Mesodermal cell (in vitro differentiated cells): ENCODE measurements at regions not wholly inside any gene's neighbourhood (a gene's known extent, or its start where the extent isn't known, plus 50 kb on each side); places are given as distances from the start of the nearest gene placed in this dataset.

Experiments
- H3K27ac ChIP-seq: 2 replicates; pipeline ENCODE4 v1.7.0; 2013; ENCODE audit warnings: mild to moderate bottlenecking, low read depth, low read length, moderate library complexity; ENCODE audit not compliant: severe bottlenecking
- H3K36me3 ChIP-seq: 2 replicates; pipeline ENCODE4 v1.7.1; 2013; ENCODE audit warnings: mild to moderate bottlenecking, low read length, moderate library complexity; ENCODE audit not compliant: control insufficient read depth, insufficient read depth
- H3K4me1 ChIP-seq: one replicate; pipeline ENCODE4 v1.7.1; 2013; ENCODE audit warnings: mild to moderate bottlenecking, low read length; ENCODE audit not compliant: insufficient read depth, control insufficient read depth, poor library complexity, severe bottlenecking
- H3K4me3 ChIP-seq: 2 replicates; pipeline ENCODE4 v1.7.0; 2013; ENCODE audit warnings: low read length, control low read depth, mild to moderate bottlenecking; ENCODE audit not compliant: insufficient read depth, poor library complexity, severe bottlenecking; ENCODE audit errors: extremely low read depth
- H3K9me3 ChIP-seq: 2 replicates; pipeline ENCODE4 v1.7.1; 2013; ENCODE audit warnings: mild to moderate bottlenecking, low read length, moderate library complexity; ENCODE audit not compliant: control insufficient read depth
- WGBS, 2 experiments: methylation state at CpG; one replicate each; pipeline ENCODE4 v1.1.5; 2013; ENCODE audit warnings: missing lambda C conversion rate in 2 of 2; ENCODE audit not compliant: insufficient coverage in 2 of 2; 5-methylcytosine and 5-hydroxymethylcytosine counted together

GRCh38 chr15:29383367-29383766 lies 113.7 kb upstream of the NSMCE3 start:
- H3K27ac ChIP-seq: no peak overlapping the region
- H3K4me3 ChIP-seq: no peak overlapping the region
- H3K4me1 ChIP-seq: no peaks in the 10 kb centered on the region
- H3K36me3 ChIP-seq: no peaks in the 10 kb centered on the region
- WGBS, 2 experiments: 89 to 94% methylated on average over 4 of the region's 4 CpGs
- no peaks in the 10 kb centered on the region for H3K9me3 ChIP-seq

DNA sequence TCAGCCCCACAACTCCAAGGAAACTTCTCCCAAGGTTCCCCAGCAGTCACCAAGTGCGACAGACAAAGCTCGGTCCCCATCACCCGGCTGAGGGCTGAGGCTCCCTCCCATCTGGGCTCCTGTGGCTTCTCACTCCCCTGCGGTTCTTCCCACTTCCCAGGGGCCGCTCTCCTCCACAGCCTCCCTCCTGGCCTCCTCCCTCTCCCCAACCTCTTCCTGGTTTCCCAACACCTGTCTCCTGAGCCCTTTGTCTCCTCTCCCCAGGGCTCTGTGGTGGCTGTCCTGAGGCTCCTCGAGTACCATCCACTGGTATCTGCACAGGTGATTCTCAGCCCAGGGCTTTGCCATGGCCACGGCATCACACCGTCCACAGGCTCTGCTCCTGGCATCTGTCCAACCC lies 113.2 kb upstream of the NSMCE3 start:
- WGBS, 2 experiments: 73 to 74% methylated on average over 7 to 8 of the region's 8 CpGs
- H3K27ac ChIP-seq: no peak overlapping the region

GRCh38 chr15:29380466-29380865 lies 110.8 kb upstream of the NSMCE3 start:
- no peaks in the 10 kb centered on the region for H3K9me3 ChIP-seq
- 67 to 90% methylated on average over 1 to 4 of the region's 6 CpGs for WGBS, 2 experiments
- no peaks in the 10 kb centered on the region for H3K4me1 ChIP-seq
- H3K36me3 ChIP-seq: no peaks in the 10 kb centered on the region
- no peak overlapping the region for H3K4me3 ChIP-seq
- no peak overlapping the region for H3K27ac ChIP-seq

More for the DNA sequence above, 113.2 kb upstream of the NSMCE3 start:
- no peaks in the 10 kb centered on the region for H3K9me3 ChIP-seq
- no peaks in the 10 kb centered on the region for H3K4me1 ChIP-seq
- H3K4me3 ChIP-seq: no peak overlapping the region
- no peaks in the 10 kb centered on the region for H3K36me3 ChIP-seq

GRCh38 chr15:29379647-29380046 lies 110.0 kb upstream of the NSMCE3 start:
- Histone ChIP-seq H3K9me3 (no peaks in the 10 kb centered on the region), H3K4me1 (no peaks in the 10 kb centered on the region), H3K4me3 (no peak overlapping the region), H3K36me3 (no peaks in the 10 kb centered on the region), H3K27ac (no peak overlapping the region)
- WGBS, 2 experiments: 67 to 90% methylated on average over 1 to 3 of the region's 9 CpGs

DNA sequence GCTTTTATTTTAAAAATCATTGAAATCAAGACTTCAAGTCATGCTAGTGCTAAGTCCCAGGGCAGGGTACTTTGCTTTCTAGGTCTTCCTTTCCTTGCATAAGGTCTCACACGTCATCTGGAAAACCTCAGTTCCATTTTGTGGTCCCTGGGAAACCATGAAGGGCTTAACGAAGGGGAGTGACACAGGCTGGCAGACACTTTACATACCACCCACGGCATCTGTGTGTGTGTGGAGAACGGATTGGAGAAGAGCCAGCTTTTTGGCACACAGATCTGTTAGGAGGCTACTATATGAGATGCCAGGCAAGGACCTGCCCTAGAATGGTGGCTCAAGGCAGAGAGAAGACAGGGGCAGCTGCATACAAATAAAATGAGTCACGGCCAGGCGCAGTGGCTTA lies 107.5 kb upstream of the NSMCE3 start:
- Histone ChIP-seq H3K4me1 (no peaks in the 10 kb centered on the region), H3K9me3 (no peaks in the 10 kb centered on the region), H3K36me3 (no peaks in the 10 kb centered on the region), H3K4me3 (no peak overlapping the region), H3K27ac (no peak overlapping the region)
- 90% methylated on average over 3 to 4 of the region's 6 CpGs for WGBS, 2 experiments

DNA sequence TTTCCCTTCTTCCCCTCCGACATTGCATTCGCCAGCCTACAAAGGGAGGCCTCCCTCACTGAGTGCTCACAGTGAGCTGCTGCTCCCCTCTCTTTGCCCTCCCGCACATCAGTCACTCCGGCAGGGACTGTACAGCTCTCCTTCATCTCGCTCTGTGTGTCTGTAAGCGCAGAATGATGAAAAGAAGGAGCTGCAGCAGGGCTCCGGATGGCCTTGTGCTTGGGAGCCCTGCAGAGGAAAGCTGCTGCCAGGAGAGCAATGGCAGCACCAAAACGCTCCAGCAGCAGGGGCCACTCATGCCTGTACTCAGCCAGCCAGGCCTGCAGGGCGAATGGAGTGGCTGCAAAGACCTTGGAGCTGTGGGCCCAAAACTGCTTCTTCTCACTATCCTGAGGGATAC lies 107.0 kb upstream of the NSMCE3 start:
- 71 to 89% methylated on average over 8 to 9 of the region's 9 CpGs for WGBS, 2 experiments
- Histone ChIP-seq H3K4me3 (no peak overlapping the region), H3K27ac (no peak overlapping the region), H3K4me1 (no peaks in the 10 kb centered on the region), H3K9me3 (no peaks in the 10 kb centered on the region), H3K36me3 (no peaks in the 10 kb centered on the region)

DNA sequence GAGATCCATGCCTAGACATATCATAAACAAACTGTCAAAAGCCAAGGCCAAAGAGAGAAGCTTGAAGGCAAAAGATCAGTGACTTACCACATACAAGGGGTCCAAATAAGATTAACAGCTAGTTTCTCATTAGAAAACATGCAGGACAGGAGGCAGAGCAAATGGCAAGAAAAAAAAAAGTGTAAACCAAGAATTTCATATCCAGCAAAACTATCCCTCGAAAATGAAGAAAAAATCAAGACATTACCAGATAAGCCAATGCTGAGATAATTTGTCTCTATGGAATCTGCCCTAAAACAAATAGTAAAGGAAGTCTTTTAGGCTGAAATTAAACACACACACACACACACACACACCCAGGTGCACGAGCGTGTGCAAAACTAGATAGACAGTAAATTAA lies 99.6 kb upstream of the NSMCE3 start:
- H3K27ac ChIP-seq: no peak overlapping the region
- no peaks in the 10 kb centered on the region for H3K36me3 ChIP-seq
- H3K9me3 ChIP-seq: peaks cover 14% of the 10 kb centered on the region
- WGBS, 2 experiments: no CpG with 5 or more reads among the region's 3 CpGs
- H3K4me1 ChIP-seq: no peaks in the 10 kb centered on the region
- H3K4me3 ChIP-seq: no peak overlapping the region

DNA sequence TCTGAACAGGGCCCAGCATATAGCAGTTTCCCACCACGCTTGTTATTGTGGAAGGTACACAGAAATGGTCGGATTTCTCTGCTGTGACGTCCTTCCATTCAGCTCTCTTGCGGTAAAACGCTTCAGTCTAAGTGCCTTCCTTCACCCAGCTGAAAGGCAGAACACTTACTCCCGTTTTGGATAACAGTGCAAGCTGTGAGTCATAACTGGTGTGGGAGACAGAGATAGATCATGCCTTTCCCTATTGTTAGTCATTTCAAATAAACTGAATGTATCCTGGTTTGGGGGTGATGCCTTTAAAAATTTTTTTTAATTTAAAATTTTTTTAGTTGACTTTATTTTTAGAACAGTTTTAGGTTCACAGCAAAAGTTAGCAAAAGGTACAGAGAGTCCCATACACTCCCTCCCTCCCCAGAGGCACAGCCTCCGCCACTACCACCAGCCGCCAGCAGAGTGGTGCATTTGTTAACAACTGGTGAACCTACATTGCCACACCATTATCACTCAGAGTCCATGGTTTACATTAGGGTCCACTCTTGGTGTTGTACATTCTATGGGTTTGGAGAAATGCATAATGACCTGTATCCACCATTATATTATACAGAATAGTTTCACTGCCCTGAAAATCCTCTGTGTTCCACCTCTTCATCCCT lies 94.9 kb upstream of the NSMCE3 start:
- WGBS, 2 experiments: 49 to 50% methylated on average over 5 of the region's 8 CpGs
- Histone ChIP-seq H3K4me1 (peaks cover 5% of the 10 kb centered on the region), H3K27ac (peak overlapping the region; percentile 39), H3K4me3 (no peak overlapping the region), H3K9me3 (peaks cover 11% of the 10 kb centered on the region), H3K36me3 (no peaks in the 10 kb centered on the region)

DNA sequence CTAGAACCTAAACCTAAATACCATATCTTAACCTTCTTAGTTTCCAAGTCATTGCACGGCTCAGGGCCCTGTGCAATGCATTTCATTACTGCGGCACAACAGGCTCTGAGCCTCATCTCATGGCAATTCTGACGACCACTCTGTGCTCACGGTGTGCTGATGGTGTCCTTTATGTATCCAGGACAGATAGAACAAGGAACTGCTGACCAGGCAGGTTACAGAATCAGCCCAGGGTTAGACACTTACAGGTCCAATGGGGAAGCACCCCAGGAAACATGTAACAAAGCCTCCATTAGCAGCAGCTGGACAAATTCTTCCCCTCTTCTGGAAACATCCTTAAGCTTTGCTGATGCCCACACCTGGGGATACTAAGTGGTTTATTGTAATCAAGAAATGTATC lies 91.9 kb upstream of the NSMCE3 start:
- Histone ChIP-seq H3K9me3 (no peaks in the 10 kb centered on the region), H3K4me1 (peaks cover 5% of the 10 kb centered on the region), H3K36me3 (no peaks in the 10 kb centered on the region), H3K27ac (no peak overlapping the region), H3K4me3 (no peak overlapping the region)
- 84 to 89% methylated on average over 4 of the region's 4 CpGs for WGBS, 2 experiments

GRCh38 chr15:29360152-29360551 lies 90.5 kb upstream of the NSMCE3 start:
- WGBS, 2 experiments: no CpG with 5 or more reads among the region's 4 CpGs
- no peak overlapping the region for H3K4me3 ChIP-seq
- no peak overlapping the region for H3K27ac ChIP-seq
- H3K4me1 ChIP-seq: peaks cover 5% of the 10 kb centered on the region
- no peaks in the 10 kb centered on the region for H3K9me3 ChIP-seq
- no peaks in the 10 kb centered on the region for H3K36me3 ChIP-seq

DNA sequence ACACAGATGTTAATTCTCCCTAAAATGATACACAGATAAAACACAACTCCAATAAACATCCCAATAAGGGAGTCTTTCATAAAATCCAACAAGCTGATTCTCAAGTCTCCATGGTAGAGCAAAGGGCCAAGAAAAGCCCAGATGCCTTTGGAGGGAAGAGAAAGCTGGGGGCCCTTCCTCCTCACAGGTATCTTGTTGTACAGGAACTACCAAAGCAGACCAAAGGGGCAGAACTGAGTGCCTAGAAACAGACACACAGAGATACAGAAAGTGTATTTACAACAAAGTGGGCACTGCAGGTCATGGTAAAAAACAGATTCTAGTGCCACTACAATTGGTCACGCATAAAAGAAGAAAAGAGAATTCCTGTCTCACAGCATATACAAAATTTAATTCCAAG lies 87.2 kb upstream of the NSMCE3 start:
- Histone ChIP-seq H3K27ac (no peak overlapping the region), H3K36me3 (no peaks in the 10 kb centered on the region), H3K4me1 (no peaks in the 10 kb centered on the region), H3K4me3 (no peak overlapping the region), H3K9me3 (no peaks in the 10 kb centered on the region)
- WGBS, 2 experiments: no CpG with 5 or more reads among the region's 1 CpG
